Adrenal gland (tissue), 5 donors: ENCODE measurements at regions not wholly inside any gene's neighbourhood (a gene's known extent, or its start where the extent isn't known, plus 50 kb on each side); places are given as distances from the start of the nearest gene placed in this dataset.

ENCODE experiments used
- CTCF ChIP-seq, 6 experiments: fragments of 450-650 bp in 4 of 6; fragments of 200-600 bp in 2 of 6; sonication (generic) in 1 of 6; IDR thresholded peaks; 1 replicate in 5 of 6; 2 replicates in 1 of 6; pipeline versions ENCODE4 v1.5.1 to v1.8.0; 2016 to 2021; ENCODE audit warnings: antibody characterized with exemption in 6 of 6, mild to moderate bottlenecking in 2 of 6, moderate library complexity in 1 of 6
- POLR2A ChIP-seq, 2 donors: fragments of 450-650 bp; IDR thresholded peaks; one replicate each; pipeline ENCODE4 v1.6.1; 2017; ENCODE audit warnings: antibody characterized with exemption in 2 of 2, mild to moderate bottlenecking in 2 of 2, moderate library complexity in 1 of 2
- donor health status: DM: no; HTN: no; CAD: no.

GRCh38 chr5:35438288-35438687 lies 179.4 kb upstream of the SPEF2 start:
- no peak for TF ChIP-seq CTCF (IDR thresholded peaks at IDR 0.05)
- TF ChIP-seq POLR2A (IDR thresholded peaks at IDR 0.05): no peak
